ENCODE measurements at regions not wholly inside any gene's neighbourhood (a gene's known extent, or its start where the extent isn't known, plus 50 kb on each side); places are given as distances from the start of the nearest gene placed in this dataset.

GRCh38 chr2:240325016-240326007 is 110.2 kb upstream of the GPC1 start:
- Histone ChIP-seq H3K4me1 (ENCODE audit: insufficient read depth, low read length) (no peaks in the 10 kb centered on the region), H3K4me3 (ENCODE audit: low read length in 2 of 2) (no peak overlapping the region), H3K9me3 (ENCODE audit: control insufficient read depth in 1 of 2, low read length in 2 of 2) (no peaks in the 10 kb centered on the region), H3K27me3 (ENCODE audit: insufficient read depth, low read length) (no peaks in the 10 kb centered on the region), H3K27ac (ENCODE audit: low read depth, low read length) (no peak overlapping the region), H3K36me3 (ENCODE audit: insufficient read depth, low read length) (no peaks in the 10 kb centered on the region)
- Mint-ChIP-seq H3K27ac (no peak overlapping the region), H3K4me1 (no peaks in the 10 kb centered on the region), H3K36me3 (no peaks in the 10 kb centered on the region), H3K27me3 (no peaks in the 10 kb centered on the region), H3K4me3 (no peak overlapping the region), H3K9me3 (peaks cover 0 to under 1% (median 0%) of the 10 kb centered on the region in 8 donors)
- intact Hi-C loops (cut with micrococcal nuclease), result no loop called here
- no peak for DNase-seq
- ChIA-PET CTCF (ENCODE audit: partially characterized antibody) (no interaction called here), POLR2A (ENCODE audit: partially characterized antibody) (no interaction called here)

DNA sequence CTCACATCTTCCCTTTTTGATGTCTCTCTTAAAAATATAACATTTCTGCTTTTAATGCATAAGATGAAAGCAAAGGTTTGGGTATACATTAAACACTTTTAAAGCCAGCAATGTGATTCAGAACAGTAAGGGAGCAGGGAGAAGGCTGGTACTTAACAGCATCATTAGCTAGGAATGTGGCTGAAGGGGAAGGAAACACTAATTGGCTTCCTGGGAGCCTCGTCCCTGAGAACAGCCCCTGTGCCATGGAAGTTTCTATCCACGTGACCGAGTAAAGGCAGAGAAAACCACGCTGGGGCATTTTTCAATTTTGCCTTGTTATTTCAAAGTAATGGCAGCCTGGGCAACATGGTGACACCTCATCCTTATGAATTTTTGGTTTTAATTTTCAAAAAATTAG is 109.2 kb upstream of the GPC1 start:
- no peaks in the 10 kb centered on the region for H3K4me1 ChIP-seq (ENCODE audit: insufficient read depth, low read length)
- intact Hi-C loops (cut with micrococcal nuclease), result no loop called here
- H3K27me3 Mint-ChIP-seq, result no peaks in the 10 kb centered on the region
- H3K9me3 ChIP-seq (ENCODE audit: control insufficient read depth in 1 of 2, low read length in 2 of 2), result peaks cover 0 to 2% of the 10 kb centered on the region in 2 donors
- ChIA-PET CTCF (ENCODE audit: partially characterized antibody) (no interaction called here), POLR2A (ENCODE audit: partially characterized antibody) (no interaction called here)
- no peak overlapping the region for H3K27ac Mint-ChIP-seq
- H3K4me3 ChIP-seq (ENCODE audit: low read length in 2 of 2), result no peak overlapping the region
- no peaks in the 10 kb centered on the region for H3K4me1 Mint-ChIP-seq
- no peaks in the 10 kb centered on the region for H3K27me3 ChIP-seq (ENCODE audit: insufficient read depth, low read length)
- H3K4me3 Mint-ChIP-seq, result no peak overlapping the region
- no peak overlapping the region for H3K27ac ChIP-seq (ENCODE audit: low read depth, low read length)
- DNase-seq, result no peak
- peaks cover 0 to 8% (median 4%) of the 10 kb centered on the region in 8 donors for H3K9me3 Mint-ChIP-seq
- H3K36me3 Mint-ChIP-seq, result no peaks in the 10 kb centered on the region
- no peaks in the 10 kb centered on the region for H3K36me3 ChIP-seq (ENCODE audit: insufficient read depth, low read length)

DNA sequence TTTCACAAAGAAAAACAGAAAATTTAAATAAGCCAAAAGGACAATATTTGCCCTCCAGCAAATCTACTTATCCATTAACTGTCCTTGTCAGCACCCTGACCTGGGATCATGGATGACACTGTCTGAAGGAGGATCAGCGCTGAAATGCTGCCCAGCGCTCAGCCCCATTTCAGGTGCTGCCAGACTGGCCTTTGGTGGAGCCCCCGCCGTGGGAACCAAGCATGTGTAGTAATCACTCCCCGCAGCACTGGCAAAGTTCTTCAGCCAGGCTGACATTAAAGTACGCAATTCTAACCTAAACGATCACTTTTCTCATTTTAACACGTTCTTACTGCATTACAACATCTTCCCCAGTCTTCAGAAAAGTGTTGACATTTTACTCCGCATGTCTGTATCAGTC is 108.6 kb upstream of the GPC1 start:
- H3K27me3 Mint-ChIP-seq, result peaks cover 0 to under 1% of the 10 kb centered on the region in 2 donors
- H3K4me3 ChIP-seq (ENCODE audit: low read length in 2 of 2), result no peak overlapping the region
- H3K4me1 ChIP-seq (ENCODE audit: insufficient read depth, low read length), result no peaks in the 10 kb centered on the region
- H3K9me3 Mint-ChIP-seq, result peaks cover under 1 to 14% (median 10%) of the 10 kb centered on the region in 8 donors
- H3K9me3 ChIP-seq (ENCODE audit: control insufficient read depth in 1 of 2, low read length in 2 of 2), result peaks cover 0 to 5% of the 10 kb centered on the region in 2 donors
- H3K27ac Mint-ChIP-seq, result no peak overlapping the region
- DNase-seq, result no peak
- H3K4me1 Mint-ChIP-seq, result no peaks in the 10 kb centered on the region
- no peaks in the 10 kb centered on the region for H3K36me3 Mint-ChIP-seq
- no peaks in the 10 kb centered on the region for H3K27me3 ChIP-seq (ENCODE audit: insufficient read depth, low read length)
- POLR2A ChIA-PET (ENCODE audit: partially characterized antibody), result no interaction called here
- H3K36me3 ChIP-seq (ENCODE audit: insufficient read depth, low read length), result no peaks in the 10 kb centered on the region
- H3K27ac ChIP-seq (ENCODE audit: low read depth, low read length), result no peak overlapping the region
- no peak overlapping the region for H3K4me3 Mint-ChIP-seq
- intact Hi-C loops (cut with micrococcal nuclease), result no loop called here
- CTCF ChIA-PET (ENCODE audit: partially characterized antibody), result no interaction called here

GRCh38 chr2:240327566-240327965 is 107.9 kb upstream of the GPC1 start:
- CTCF ChIA-PET (ENCODE audit: partially characterized antibody), result no interaction called here
- H3K27ac ChIP-seq (ENCODE audit: low read depth, low read length), result no peak overlapping the region
- Mint-ChIP-seq H3K4me1 (no peaks in the 10 kb centered on the region), H3K27ac (no peak overlapping the region), H3K4me3 (no peak overlapping the region), H3K9me3 (peaks cover 2 to 21% (median 13%) of the 10 kb centered on the region in 8 donors), H3K27me3 (peaks cover 0 to 5% of the 10 kb centered on the region in 2 donors), H3K36me3 (no peaks in the 10 kb centered on the region)
- DNase-seq, result no peak
- no peaks in the 10 kb centered on the region for H3K4me1 ChIP-seq (ENCODE audit: insufficient read depth, low read length)
- peaks cover 0 to 5% of the 10 kb centered on the region in 2 donors for H3K9me3 ChIP-seq (ENCODE audit: control insufficient read depth in 1 of 2, low read length in 2 of 2)
- intact Hi-C loops (cut with micrococcal nuclease), result no loop called here
- no peaks in the 10 kb centered on the region for H3K36me3 ChIP-seq (ENCODE audit: insufficient read depth, low read length)
- H3K27me3 ChIP-seq (ENCODE audit: insufficient read depth, low read length), result no peaks in the 10 kb centered on the region
- H3K4me3 ChIP-seq (ENCODE audit: low read length in 2 of 2), result no peak overlapping the region
- POLR2A ChIA-PET (ENCODE audit: partially characterized antibody), result no interaction called here

DNA sequence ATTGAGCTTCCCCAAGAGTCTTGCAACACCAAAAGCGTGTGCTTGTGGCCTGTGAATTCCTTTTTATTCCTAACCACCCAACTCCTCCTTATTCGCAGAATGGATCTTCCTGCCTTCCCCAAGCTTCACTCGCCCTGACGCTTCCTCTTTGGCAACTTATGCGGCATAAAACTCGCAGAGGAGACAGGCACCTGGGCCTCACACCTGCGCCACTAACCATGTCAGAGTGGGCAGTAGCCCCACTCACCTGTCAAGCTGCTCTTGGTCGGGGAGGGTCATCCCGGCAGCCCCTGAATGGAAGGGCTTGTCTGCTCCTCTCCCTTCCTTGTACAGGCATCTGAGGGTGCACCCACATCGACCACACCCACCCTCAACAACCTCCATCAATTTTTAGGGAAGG is 106.9 kb upstream of the GPC1 start:
- Mint-ChIP-seq H3K4me3 (no peak overlapping the region), H3K27ac (no peak overlapping the region), H3K4me1 (no peaks in the 10 kb centered on the region), H3K27me3 (peaks cover 4 to 5% of the 10 kb centered on the region in 2 donors), H3K36me3 (no peaks in the 10 kb centered on the region), H3K9me3 (peaks cover 2 to 22% (median 14%) of the 10 kb centered on the region in 8 donors)
- Histone ChIP-seq H3K36me3 (ENCODE audit: insufficient read depth, low read length) (no peaks in the 10 kb centered on the region), H3K9me3 (ENCODE audit: control insufficient read depth in 1 of 2, low read length in 2 of 2) (peaks cover 0 to 5% of the 10 kb centered on the region in 2 donors), H3K4me1 (ENCODE audit: insufficient read depth, low read length) (no peaks in the 10 kb centered on the region), H3K27ac (ENCODE audit: low read depth, low read length) (no peak overlapping the region), H3K27me3 (ENCODE audit: insufficient read depth, low read length) (no peaks in the 10 kb centered on the region), H3K4me3 (ENCODE audit: low read length in 2 of 2) (no peak overlapping the region)
- ChIA-PET CTCF (ENCODE audit: partially characterized antibody) (no interaction called here), POLR2A (ENCODE audit: partially characterized antibody) (no interaction called here)
- intact Hi-C loops (cut with micrococcal nuclease), result no loop called here
- DNase-seq, result no peak

- POLR2A ChIA-PET (ENCODE audit: partially characterized antibody), result no interaction called here
- DNase-seq, result no peak
- H3K4me1 ChIP-seq (ENCODE audit: insufficient read depth, low read length), result no peaks in the 10 kb centered on the region
- CTCF ChIA-PET (ENCODE audit: partially characterized antibody), result no interaction called here
- intact Hi-C loops (cut with micrococcal nuclease), result no loop called here
- H3K36me3 ChIP-seq (ENCODE audit: insufficient read depth, low read length), result no peaks in the 10 kb centered on the region
- H3K4me3 ChIP-seq (ENCODE audit: low read length in 2 of 2), result no peak overlapping the region
- no peak overlapping the region for H3K4me3 Mint-ChIP-seq
- H3K9me3 Mint-ChIP-seq, result peaks cover 2 to 22% (median 14%) of the 10 kb centered on the region in 8 donors
- H3K36me3 Mint-ChIP-seq, result no peaks in the 10 kb centered on the region
- H3K27ac Mint-ChIP-seq, result peak overlapping the region in 1 of 7 donors; percentile 43
- no peak overlapping the region for H3K27ac ChIP-seq (ENCODE audit: low read depth, low read length)
- peaks cover 0 to 5% of the 10 kb centered on the region in 2 donors for H3K9me3 ChIP-seq (ENCODE audit: control insufficient read depth in 1 of 2, low read length in 2 of 2)
- peaks cover 4 to 7% of the 10 kb centered on the region in 2 donors for H3K27me3 Mint-ChIP-seq
- no peaks in the 10 kb centered on the region for H3K27me3 ChIP-seq (ENCODE audit: insufficient read depth, low read length)
- H3K4me1 Mint-ChIP-seq, result no peaks in the 10 kb centered on the region
These were observed 106.3 kb upstream of the GPC1 start for GRCh38 chr2:240329116-240329665.

GRCh38 chr2:240329778-240330177 is 105.7 kb upstream of the GPC1 start:
- no peak overlapping the region for H3K27ac Mint-ChIP-seq
- no peaks in the 10 kb centered on the region for H3K4me1 Mint-ChIP-seq
- CTCF ChIA-PET (ENCODE audit: partially characterized antibody), result no interaction called here

More at GRCh38 chr2:240329778-240330177, 105.7 kb upstream of the GPC1 start:
- intact Hi-C loops (cut with micrococcal nuclease), result no loop called here
- H3K4me3 ChIP-seq (ENCODE audit: low read length in 2 of 2), result no peak overlapping the region
- Mint-ChIP-seq H3K9me3 (peaks cover 2 to 22% (median 14%) of the 10 kb centered on the region in 8 donors), H3K4me3 (no peak overlapping the region), H3K36me3 (no peaks in the 10 kb centered on the region), H3K27me3 (peaks cover 4 to 7% of the 10 kb centered on the region in 2 donors)
- H3K27ac ChIP-seq (ENCODE audit: low read depth, low read length), result no peak overlapping the region
- POLR2A ChIA-PET (ENCODE audit: partially characterized antibody), result no interaction called here
- no peak for DNase-seq
- no peaks in the 10 kb centered on the region for H3K36me3 ChIP-seq (ENCODE audit: insufficient read depth, low read length)
- H3K4me1 ChIP-seq (ENCODE audit: insufficient read depth, low read length), result no peaks in the 10 kb centered on the region
- H3K27me3 ChIP-seq (ENCODE audit: insufficient read depth, low read length), result no peaks in the 10 kb centered on the region
- H3K9me3 ChIP-seq (ENCODE audit: control insufficient read depth in 1 of 2, low read length in 2 of 2), result peaks cover 0 to 5% of the 10 kb centered on the region in 2 donors

Data from CD4-positive, alpha-beta memory T cell (primary cell).